HG03108 (cell line): ENCODE measurements at regions not wholly inside any gene's neighbourhood (a gene's known extent, or its start where the extent isn't known, plus 50 kb on each side); places are given as distances from the start of the nearest gene placed in this dataset.

Experiments used
- ATAC-seq: cut with Tn5 transposase; IDR thresholded peaks from one replicate; pipeline ENCODE4 v1.9.1; 2021; ENCODE audit warnings: moderate library complexity; ENCODE audit not compliant: unreplicated experiment

DNA sequence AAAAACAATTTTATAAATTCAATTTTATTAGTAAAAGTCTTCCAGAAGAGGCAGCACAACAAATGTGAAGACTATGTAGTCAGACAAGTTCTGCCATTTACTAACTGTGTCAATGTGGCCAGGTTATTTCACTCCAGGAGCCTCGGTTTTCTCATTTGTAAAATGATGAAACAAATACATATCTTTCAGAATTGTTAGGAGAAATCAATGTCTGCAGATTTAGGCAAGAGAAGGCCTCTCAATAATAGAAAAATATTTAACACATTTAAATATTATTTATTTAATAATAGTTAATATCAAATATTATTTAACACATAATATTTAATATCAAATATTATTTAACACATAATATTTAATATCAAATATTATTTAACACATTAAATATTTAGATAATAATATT, 75.6 kb upstream of the PTGFR start:
- ATAC-seq, result no peak

DNA sequence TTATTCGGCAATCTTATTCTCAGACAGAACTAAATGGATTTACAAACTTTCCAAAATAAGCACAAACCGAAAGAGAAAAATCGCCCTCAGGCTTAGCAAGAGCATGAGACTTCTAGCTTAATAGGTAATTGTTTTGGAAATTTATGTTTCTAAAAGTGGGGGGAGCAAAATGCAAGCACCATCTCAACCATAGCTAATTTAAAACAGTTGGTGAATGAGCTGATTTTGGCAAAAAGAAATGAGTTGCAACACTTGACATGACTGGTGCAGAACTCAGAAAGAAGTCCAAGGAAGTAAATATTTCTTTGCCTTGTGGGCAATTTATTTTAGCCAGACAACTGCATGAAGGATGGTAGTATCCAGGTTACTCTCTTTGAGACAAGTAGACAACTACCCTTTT, 71.5 kb upstream of the PTGFR start:
- no peak for ATAC-seq

DNA sequence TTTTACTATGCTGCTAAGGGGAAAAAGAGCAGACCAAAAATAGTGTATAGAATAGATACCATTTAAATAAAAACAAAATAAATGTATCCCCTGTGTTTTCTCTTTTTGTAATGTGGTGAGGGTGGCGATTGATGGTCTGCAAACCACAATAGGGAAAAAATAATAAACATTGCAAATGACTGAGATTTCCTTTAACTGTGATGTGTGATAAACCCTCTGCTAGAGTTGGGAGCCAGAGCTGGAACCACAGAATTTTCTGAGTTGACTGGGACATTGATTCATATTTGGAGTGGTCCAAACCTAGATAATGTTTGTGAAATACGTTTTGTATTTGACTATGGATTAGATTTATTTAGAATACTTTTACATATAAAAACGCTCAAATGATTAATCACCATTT, 70.6 kb upstream of the PTGFR start:
- no peak for ATAC-seq

DNA sequence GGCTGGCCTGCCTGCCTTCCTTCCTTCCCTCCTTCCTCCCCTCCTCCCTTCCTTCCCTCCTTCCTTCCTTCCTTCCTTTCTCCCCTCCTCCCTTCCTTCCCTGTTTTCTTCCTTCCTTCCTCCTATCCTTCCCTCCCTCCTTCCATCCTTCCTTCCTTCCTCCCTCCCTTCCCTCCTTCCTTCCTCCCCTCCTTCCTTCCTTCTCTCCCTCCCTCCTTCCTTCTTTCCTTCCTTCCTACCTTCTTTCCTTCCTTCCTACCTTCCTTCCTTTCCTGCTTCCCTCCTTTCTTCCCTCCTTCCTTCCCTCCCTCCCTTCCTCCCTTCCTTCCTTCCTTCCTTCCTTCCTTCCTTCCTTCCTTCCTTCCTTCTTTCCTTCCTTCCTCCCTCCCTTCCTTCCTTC, 70.1 kb upstream of the PTGFR start:
- ATAC-seq, result no peak

DNA sequence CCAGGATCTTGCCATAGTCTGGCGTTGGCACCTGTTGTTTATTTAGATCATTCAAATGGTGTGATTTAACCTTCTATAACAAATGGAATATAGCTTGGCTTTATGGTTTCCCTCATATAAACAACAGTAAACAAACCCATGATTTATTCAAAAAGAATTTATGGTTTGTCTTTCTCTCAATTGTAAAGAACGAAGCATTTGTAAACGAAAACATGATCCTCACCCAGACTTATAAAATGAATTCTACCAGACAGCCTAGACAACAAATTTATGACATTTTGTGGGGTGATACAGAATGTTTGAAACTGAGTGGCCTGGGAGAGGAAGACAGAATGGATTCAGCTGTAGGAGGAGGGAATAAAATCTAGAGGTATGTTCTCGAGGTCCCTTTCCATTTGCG, 66.1 kb upstream of the PTGFR start:
- no peak for ATAC-seq

DNA sequence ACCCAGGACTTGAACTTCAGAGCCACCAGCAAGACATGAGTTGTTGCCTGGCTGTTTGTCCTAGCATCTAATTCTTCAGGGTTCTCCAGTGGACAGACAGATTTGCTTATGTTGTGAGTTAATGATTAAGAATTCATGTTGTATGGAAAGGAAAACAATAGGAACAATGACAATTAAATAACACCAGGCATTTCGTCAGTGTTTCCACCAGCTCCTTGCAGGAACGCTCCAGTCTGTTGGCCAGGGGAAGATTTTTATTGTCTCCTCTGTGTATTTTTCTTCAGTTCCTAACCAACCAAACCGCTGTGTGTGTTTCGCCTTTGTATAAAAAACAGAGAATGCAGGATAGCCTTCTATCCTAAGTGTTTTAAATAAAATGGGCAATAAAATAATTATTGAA, 64.4 kb upstream of the PTGFR start:
- no peak for ATAC-seq

DNA sequence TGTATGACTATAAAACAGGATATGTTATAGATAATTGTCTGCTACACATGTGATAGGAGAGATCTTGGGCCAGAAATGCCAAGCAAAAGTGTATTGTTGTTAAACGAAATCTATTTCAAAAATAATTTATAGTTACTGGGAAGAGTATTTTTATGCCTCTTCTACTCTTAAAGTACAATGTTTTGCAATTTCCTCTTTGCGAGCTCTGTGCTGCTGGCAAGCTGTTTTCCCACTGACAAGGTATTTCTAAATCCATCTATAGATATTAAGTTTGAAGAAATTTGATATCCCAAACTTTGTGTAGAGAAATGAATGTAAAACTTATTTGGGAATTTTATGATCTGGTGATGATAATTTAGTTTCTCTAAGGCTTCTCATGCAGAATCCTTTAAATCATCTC, 63.3 kb upstream of the PTGFR start:
- ATAC-seq, result no peak

DNA sequence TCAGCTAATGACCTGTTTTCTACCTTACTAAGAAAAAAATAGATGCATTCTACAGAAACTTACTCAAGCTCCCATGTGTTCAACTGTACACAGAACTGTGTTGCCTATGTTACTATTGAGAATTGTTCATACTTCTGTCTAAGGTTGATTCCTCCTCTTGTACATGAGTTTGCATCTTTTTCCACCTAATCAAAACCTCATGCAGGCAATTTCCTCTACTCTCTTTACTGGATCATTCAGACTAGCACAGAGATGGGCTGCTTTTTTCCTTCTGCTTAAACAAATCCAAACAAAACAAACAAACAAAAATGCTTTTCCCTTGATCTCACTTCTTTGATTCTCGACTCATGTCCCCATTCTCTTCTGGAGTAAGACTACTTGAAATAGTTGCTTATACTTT, 58.8 kb upstream of the PTGFR start:
- no peak for ATAC-seq

DNA sequence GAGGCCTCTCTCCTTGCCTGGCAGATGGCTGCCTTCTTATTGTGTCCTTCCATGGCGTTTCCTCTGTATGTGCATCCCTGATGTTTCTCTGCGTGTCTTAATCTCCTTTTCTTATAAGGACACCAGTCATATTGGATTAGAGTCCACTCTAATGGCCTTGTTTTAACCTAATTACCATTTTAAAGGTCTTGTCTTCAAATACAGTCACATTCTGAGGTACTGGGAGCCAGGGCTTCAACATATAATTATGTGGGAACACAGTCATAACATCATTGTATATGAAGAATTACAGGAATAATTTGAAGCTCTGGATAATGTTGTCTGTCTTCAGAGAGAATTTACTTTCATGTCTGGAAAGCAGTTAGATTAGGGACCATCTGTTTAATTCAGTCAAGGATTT, 56.4 kb upstream of the PTGFR start:
- no peak for ATAC-seq

DNA sequence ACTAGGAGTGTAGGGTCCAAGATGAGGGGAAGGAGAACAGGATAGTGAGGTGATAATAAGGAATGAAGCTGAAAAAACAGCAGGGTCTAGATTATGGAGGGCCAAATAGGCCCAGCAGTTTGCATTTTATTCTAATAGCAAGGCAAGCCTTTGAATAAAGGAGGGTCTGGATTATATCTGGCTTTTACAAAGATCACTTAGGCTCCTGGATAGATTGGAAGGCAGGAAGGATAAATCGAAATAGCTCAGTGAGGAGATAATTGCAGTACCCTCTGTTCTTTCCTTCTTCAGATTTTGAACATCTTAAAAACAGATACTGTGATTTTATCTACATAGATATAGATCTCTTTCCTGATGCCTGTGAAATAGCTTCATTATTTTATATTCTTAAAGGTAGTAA, 53.8 kb upstream of the PTGFR start:
- ATAC-seq, result no peak

DNA sequence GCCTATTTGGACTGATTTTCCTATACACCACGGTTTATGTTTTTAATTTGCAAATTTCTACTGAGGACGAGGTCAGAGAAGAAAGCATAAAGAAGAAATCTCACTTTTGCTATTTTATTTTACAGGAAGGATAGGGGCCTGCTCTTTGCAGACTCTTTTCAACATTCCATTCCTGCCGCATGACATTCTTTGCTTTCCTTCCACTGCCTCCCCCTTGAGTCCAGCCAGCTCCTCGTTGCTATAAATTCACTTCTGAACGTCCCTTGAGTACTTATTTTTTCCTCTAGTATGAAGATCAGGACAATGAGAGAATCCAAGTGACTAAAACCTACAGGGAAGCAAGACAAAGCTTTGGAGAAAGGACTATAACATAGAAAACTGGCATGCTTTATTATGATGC, 53.4 kb upstream of the PTGFR start:
- ATAC-seq, result no peak

DNA sequence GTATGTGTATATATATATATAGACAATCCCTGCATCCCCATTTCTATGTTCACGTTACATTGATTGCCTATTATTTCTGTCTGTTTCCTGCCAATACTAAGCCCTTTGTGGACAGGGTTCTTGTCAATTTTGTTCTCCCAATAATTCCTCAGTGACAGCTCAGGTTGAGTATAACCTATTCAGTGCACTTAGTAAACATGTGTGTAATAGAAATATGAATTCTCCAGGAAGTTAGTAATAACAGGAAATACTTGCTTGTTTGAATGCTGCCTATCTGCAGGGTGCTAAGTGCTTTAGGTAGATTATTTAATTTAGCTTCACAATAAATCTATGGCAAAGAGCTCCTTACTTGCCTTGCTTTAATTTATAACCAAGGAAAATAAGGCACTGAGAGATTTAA, 52.8 kb upstream of the PTGFR start:
- ATAC-seq, result no peak

DNA sequence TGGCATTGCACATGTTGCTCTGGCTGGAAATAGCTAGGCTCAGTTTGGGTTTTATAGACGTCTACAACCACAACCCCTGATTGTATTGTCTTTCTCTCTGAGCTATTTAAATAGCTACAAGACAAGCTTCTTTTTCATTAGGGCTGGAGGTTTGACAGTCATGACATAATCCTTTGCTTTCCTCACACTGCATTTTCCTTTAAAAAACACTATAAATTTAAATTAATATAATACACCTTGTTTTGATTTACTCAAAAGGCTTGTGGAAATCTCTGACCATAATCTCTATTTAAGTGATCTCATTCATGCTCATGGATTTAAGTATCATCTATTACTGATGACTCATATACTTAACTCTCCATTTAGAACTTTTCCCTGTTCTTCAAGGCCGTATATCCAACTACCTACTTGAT, 50.4 kb upstream of the PTGFR start:
- no peak for ATAC-seq
